ENCODE measurements at regions not wholly inside any gene's neighbourhood (a gene's known extent, or its start where the extent isn't known, plus 50 kb on each side); places are given as distances from the start of the nearest gene placed in this dataset.

- no peaks in the 10 kb centered on the region for H3K4me1 ChIP-seq (ENCODE audit: insufficient read depth, low read length)
- H3K27me3 ChIP-seq (ENCODE audit: insufficient read depth, low read length), result no peaks in the 10 kb centered on the region
- H3K79me2 ChIP-seq (ENCODE audit: insufficient read depth, low read length), result no peaks in the 10 kb centered on the region
- H3K4me2 ChIP-seq (ENCODE audit: insufficient read depth, low read length), result no peak overlapping the region
- H3K4me3 ChIP-seq (ENCODE audit: insufficient read depth, low read length), result no peak overlapping the region
- H4K20me1 ChIP-seq (ENCODE audit: insufficient read depth, low read length), result no peaks in the 10 kb centered on the region
- no peak overlapping the region for H3K27ac ChIP-seq (ENCODE audit: low read depth, low read length)
- no peak for TF ChIP-seq CTCF (IDR thresholded peaks at IDR 0.05; ENCODE audit: extremely low read depth, low read depth, low read length)
- DNase-seq (ENCODE audit: insufficient read length, low spot score, missing footprints), result no peak
- no peaks in the 10 kb centered on the region for H3K36me3 ChIP-seq (ENCODE audit: insufficient read depth, low read length)
- H3K9me3 ChIP-seq (ENCODE audit: low read depth, low read length), result no peaks in the 10 kb centered on the region
- H2AFZ ChIP-seq (ENCODE audit: low read length), result no peak overlapping the region
Observed at GRCh38 chr18:50466634-50467033, 91.8 kb downstream of the SKA1 start.

DNA sequence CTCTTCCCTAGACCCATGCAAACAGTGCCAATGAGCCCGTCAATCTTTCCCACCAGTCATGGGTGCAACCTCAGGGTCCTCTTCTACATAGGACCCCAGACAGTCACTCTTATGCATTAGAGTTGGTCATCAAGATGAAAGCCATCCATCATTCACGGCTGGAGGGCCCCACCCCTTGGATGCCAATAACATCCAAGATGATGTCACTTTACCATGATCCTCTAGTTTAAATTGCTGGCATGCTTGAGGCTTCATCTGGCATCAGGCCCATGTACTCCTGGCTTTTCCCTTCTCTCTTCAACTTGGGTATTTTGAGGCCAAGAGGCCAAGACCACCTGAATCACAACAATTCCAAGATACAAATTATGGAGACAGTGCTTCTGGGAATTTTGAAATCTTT lies 91.1 kb upstream of the MAPK4 start:
- no peaks in the 10 kb centered on the region for H3K9me3 ChIP-seq (ENCODE audit: low read depth, low read length)
- H2AFZ ChIP-seq (ENCODE audit: low read length), result no peak overlapping the region
- H3K4me1 ChIP-seq (ENCODE audit: insufficient read depth, low read length), result no peaks in the 10 kb centered on the region
- no peaks in the 10 kb centered on the region for H3K79me2 ChIP-seq (ENCODE audit: insufficient read depth, low read length)
- no peak overlapping the region for H3K4me2 ChIP-seq (ENCODE audit: insufficient read depth, low read length)
- DNase-seq (ENCODE audit: insufficient read length, low spot score, missing footprints), result no peak
- H3K4me3 ChIP-seq (ENCODE audit: insufficient read depth, low read length), result no peak overlapping the region
- H3K36me3 ChIP-seq (ENCODE audit: insufficient read depth, low read length), result no peaks in the 10 kb centered on the region
- no peak overlapping the region for H3K27ac ChIP-seq (ENCODE audit: low read depth, low read length)
- no peak for TF ChIP-seq CTCF (IDR thresholded peaks at IDR 0.05; ENCODE audit: extremely low read depth, low read depth, low read length)
- H3K27me3 ChIP-seq (ENCODE audit: insufficient read depth, low read length), result no peaks in the 10 kb centered on the region
- no peaks in the 10 kb centered on the region for H4K20me1 ChIP-seq (ENCODE audit: insufficient read depth, low read length)

GRCh38 chr18:50469380-50469781 lies 90.5 kb upstream of the MAPK4 start:
- H3K79me2 ChIP-seq (ENCODE audit: insufficient read depth, low read length), result no peaks in the 10 kb centered on the region

DNA sequence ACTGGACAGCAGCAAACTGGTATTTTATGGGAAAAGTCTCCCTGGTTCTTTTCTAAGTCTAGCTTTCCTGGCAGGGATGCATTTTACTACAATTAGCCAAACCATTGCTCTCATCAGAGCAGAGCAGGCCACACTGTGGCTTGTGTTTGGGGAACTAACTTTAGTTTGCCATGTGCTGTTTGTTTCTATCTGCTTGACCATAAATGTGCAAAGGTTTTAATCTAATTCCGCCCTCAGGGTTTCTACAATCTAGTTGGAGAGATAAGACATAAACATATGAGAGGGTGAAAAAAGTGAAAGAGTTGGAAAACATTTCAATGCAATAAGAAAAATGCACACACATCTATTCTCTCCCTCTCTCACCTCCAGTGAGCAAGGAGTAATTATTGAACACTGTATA lies 86.9 kb upstream of the MAPK4 start:
- Histone ChIP-seq H3K79me2 (ENCODE audit: insufficient read depth, low read length) (no peaks in the 10 kb centered on the region), H2AFZ (ENCODE audit: low read length) (no peak overlapping the region), H3K4me1 (ENCODE audit: insufficient read depth, low read length) (no peaks in the 10 kb centered on the region), H3K27ac (ENCODE audit: low read depth, low read length) (no peak overlapping the region), H3K4me2 (ENCODE audit: insufficient read depth, low read length) (no peak overlapping the region), H3K9me3 (ENCODE audit: low read depth, low read length) (no peaks in the 10 kb centered on the region), H3K4me3 (ENCODE audit: insufficient read depth, low read length) (no peak overlapping the region), H3K36me3 (ENCODE audit: insufficient read depth, low read length) (no peaks in the 10 kb centered on the region), H3K27me3 (ENCODE audit: insufficient read depth, low read length) (no peaks in the 10 kb centered on the region), H4K20me1 (ENCODE audit: insufficient read depth, low read length) (no peaks in the 10 kb centered on the region)
- TF ChIP-seq CTCF (IDR thresholded peaks at IDR 0.05; ENCODE audit: extremely low read depth, low read depth, low read length), result no peak
- no peak for DNase-seq (ENCODE audit: insufficient read length, low spot score, missing footprints)

More at GRCh38 chr18:50469380-50469781, 90.5 kb upstream of the MAPK4 start:
- Histone ChIP-seq H3K36me3 (ENCODE audit: insufficient read depth, low read length) (no peaks in the 10 kb centered on the region), H3K9me3 (ENCODE audit: low read depth, low read length) (no peaks in the 10 kb centered on the region), H3K4me1 (ENCODE audit: insufficient read depth, low read length) (no peaks in the 10 kb centered on the region), H4K20me1 (ENCODE audit: insufficient read depth, low read length) (no peaks in the 10 kb centered on the region), H2AFZ (ENCODE audit: low read length) (no peak overlapping the region), H3K27me3 (ENCODE audit: insufficient read depth, low read length) (no peaks in the 10 kb centered on the region), H3K4me3 (ENCODE audit: insufficient read depth, low read length) (no peak overlapping the region), H3K27ac (ENCODE audit: low read depth, low read length) (no peak overlapping the region), H3K4me2 (ENCODE audit: insufficient read depth, low read length) (no peak overlapping the region)
- TF ChIP-seq CTCF (IDR thresholded peaks at IDR 0.05; ENCODE audit: extremely low read depth, low read depth, low read length), result no peak
- DNase-seq (ENCODE audit: insufficient read length, low spot score, missing footprints), result no peak

All from osteoblast (primary cell).